GM19468 (cell line): ENCODE measurements at regions not wholly inside any gene's neighbourhood (a gene's known extent, or its start where the extent isn't known, plus 50 kb on each side); places are given as distances from the start of the nearest gene placed in this dataset.

Experiments used
- ATAC-seq: cut with Tn5 transposase; IDR thresholded peaks from one replicate; pipeline ENCODE4 v1.9.1; 2021; ENCODE audit warnings: mild to moderate bottlenecking, moderate library complexity, moderate number of reproducible peaks; ENCODE audit not compliant: unreplicated experiment; ENCODE audit errors: extremely low read depth

- ATAC-seq, result no peak
Observed at GRCh38 chr7:12741951-12742575, 54.6 kb downstream of the ARL4A start.

- ATAC-seq, result no peak
Observed at GRCh38 chr7:12746211-12746610, 58.8 kb downstream of the ARL4A start.

- ATAC-seq, result no peak
Observed at GRCh38 chr7:12747687-12748306, 60.4 kb downstream of the ARL4A start.

- no peak for ATAC-seq
Observed at GRCh38 chr7:12749069-12749468, 61.6 kb downstream of the ARL4A start.

GRCh38 chr7:12749746-12750145, 62.3 kb downstream of the ARL4A start:
- no peak for ATAC-seq

GRCh38 chr7:12751764-12752163, 64.3 kb downstream of the ARL4A start:
- no peak for ATAC-seq

- no peak for ATAC-seq
Observed at GRCh38 chr7:12754179-12754578, 66.7 kb downstream of the ARL4A start.

GRCh38 chr7:12756821-12757220, 69.4 kb downstream of the ARL4A start:
- no peak for ATAC-seq

GRCh38 chr7:12757443-12757842, 70.0 kb downstream of the ARL4A start:
- ATAC-seq, result no peak

- no peak for ATAC-seq
Observed at GRCh38 chr7:12759151-12759550, 71.7 kb downstream of the ARL4A start.

GRCh38 chr7:12761111-12761510, 73.7 kb downstream of the ARL4A start:
- no peak for ATAC-seq

- ATAC-seq, result no peak
Observed at GRCh38 chr7:12761691-12762090, 74.3 kb downstream of the ARL4A start.

GRCh38 chr7:12764458-12764891, 77.0 kb downstream of the ARL4A start:
- no peak for ATAC-seq

- ATAC-seq, result no peak
Observed at GRCh38 chr7:12765431-12766100, 78.1 kb downstream of the ARL4A start.

GRCh38 chr7:12766416-12766815, 79.0 kb downstream of the ARL4A start:
- ATAC-seq, result no peak

- no peak for ATAC-seq
Observed at GRCh38 chr7:12768948-12769347, 81.5 kb downstream of the ARL4A start.

- ATAC-seq, result no peak
Observed at GRCh38 chr7:12769444-12769843, 82.0 kb downstream of the ARL4A start.

- no peak for ATAC-seq
Observed at GRCh38 chr7:12770227-12770975, 83.0 kb downstream of the ARL4A start.

- no peak for ATAC-seq
Observed at GRCh38 chr7:12771378-12771877, 84.0 kb downstream of the ARL4A start.

- no peak for ATAC-seq
Observed at GRCh38 chr7:12772768-12773167, 85.3 kb downstream of the ARL4A start.

- ATAC-seq, result no peak
Observed at GRCh38 chr7:12777257-12777656, 89.8 kb downstream of the ARL4A start.
